ENCODE measurements at regions not wholly inside any gene's neighbourhood (a gene's known extent, or its start where the extent isn't known, plus 50 kb on each side); places are given as distances from the start of the nearest gene placed in this dataset.
"Not testable (repeated sequence)": the region's sequence is repeated elsewhere in the genome, so short reads cannot be mapped to it uniquely, and the experiment has no call there.

DNA sequence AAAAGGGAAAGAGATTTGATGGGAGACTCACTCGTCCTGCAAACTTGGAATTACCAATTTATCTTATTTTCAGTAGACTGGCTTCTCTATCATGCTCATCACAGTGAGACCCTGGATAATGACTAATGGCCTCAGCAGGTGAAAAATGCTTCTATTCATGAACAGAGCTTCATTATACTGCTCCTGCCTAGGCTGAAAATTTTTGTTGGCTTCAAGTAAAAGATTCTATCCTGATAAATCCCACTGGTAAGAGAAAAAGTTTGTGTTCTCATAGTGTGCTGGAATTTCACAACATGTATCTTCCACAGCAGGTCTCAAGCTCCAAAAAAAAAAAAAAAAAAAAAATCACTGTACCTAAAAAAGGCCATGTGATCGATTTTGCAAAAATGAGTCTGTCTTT is 329.3 kb upstream of the FZD8 start:
- ATAC-seq (ENCODE audit: low read depth), result no peak
- no peaks in the 10 kb centered on the region for H3K36me3 Mint-ChIP-seq (ENCODE audit: low read depth)
- peaks cover 9% of the 10 kb centered on the region for H3K9me3 Mint-ChIP-seq
- H3K27ac Mint-ChIP-seq, result no peak overlapping the region
- CTCF ChIA-PET, result interaction anchor here (0.7 kb wide), 1 partner anchor 28 kb away, joined by 5 read pairs; no protein-coding TSS in a partner anchor
- POLR2A ChIA-PET, result no interaction called here
- DNase-seq, result no peak
- H3K4me1 Mint-ChIP-seq, result no peaks in the 10 kb centered on the region
- intact Hi-C loops (cut with micrococcal nuclease), result no loop called here
- H3K27me3 Mint-ChIP-seq, result no peaks in the 10 kb centered on the region
- H3K4me3 Mint-ChIP-seq, result no peak overlapping the region
- TF ChIP-seq CTCF (IDR thresholded peaks at IDR 0.05), result no peak

GRCh38 chr10:35963685-35964084 is 321.6 kb upstream of the FZD8 start:
- H3K36me3 Mint-ChIP-seq (ENCODE audit: low read depth), result no peaks in the 10 kb centered on the region
- ChIA-PET POLR2A (no interaction called here), CTCF (no interaction called here)
- H3K27ac Mint-ChIP-seq, result no peak overlapping the region
- no peak for ATAC-seq (ENCODE audit: low read depth)
- intact Hi-C loops (cut with micrococcal nuclease), result no loop called here
- H3K4me1 Mint-ChIP-seq, result no peaks in the 10 kb centered on the region
- no peak for DNase-seq
- TF ChIP-seq CTCF (IDR thresholded peaks at IDR 0.05), result no peak
- H3K4me3 Mint-ChIP-seq, result no peak overlapping the region
- peaks cover 2% of the 10 kb centered on the region for H3K27me3 Mint-ChIP-seq
- peaks cover 12% of the 10 kb centered on the region for H3K9me3 Mint-ChIP-seq

DNA sequence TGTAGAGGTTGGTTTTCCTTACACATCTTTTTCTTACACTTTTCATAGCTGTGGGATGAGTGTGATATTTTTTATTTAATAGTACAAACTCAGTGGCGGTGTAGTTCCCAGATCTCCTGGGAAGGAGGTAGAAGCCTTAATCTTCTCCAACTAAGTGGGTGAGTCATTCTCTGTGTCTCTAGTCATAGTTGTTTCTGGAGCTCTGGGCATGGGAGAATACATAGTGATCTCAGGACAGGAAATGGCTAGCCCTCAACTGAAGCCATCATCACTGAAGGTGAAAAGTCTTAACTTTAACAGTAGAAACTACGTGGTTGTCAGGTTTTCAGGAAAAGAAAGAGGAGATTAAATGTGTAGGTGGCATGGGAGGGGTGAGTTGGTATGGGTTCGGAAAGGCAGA is 319.4 kb upstream of the FZD8 start:
- ChIA-PET POLR2A (no interaction called here), CTCF (no interaction called here)
- peaks cover 2% of the 10 kb centered on the region for H3K27me3 Mint-ChIP-seq
- peaks cover 8% of the 10 kb centered on the region for H3K9me3 Mint-ChIP-seq
- H3K4me3 Mint-ChIP-seq, result no peak overlapping the region
- intact Hi-C loops (cut with micrococcal nuclease), result no loop called here
- no peaks in the 10 kb centered on the region for H3K36me3 Mint-ChIP-seq (ENCODE audit: low read depth)
- DNase-seq, result no peak
- TF ChIP-seq CTCF (IDR thresholded peaks at IDR 0.05), result no peak
- no peak overlapping the region for H3K27ac Mint-ChIP-seq
- no peaks in the 10 kb centered on the region for H3K4me1 Mint-ChIP-seq
- no peak for ATAC-seq (ENCODE audit: low read depth)

GRCh38 chr10:35959252-35959651 is 317.2 kb upstream of the FZD8 start:
- CTCF ChIA-PET, result no interaction called here
- Mint-ChIP-seq H3K27ac (no peak overlapping the region), H3K4me3 (no peak overlapping the region), H3K27me3 (peaks cover 2% of the 10 kb centered on the region), H3K9me3 (peaks cover 3% of the 10 kb centered on the region), H3K36me3 (ENCODE audit: low read depth) (no peaks in the 10 kb centered on the region), H3K4me1 (no peaks in the 10 kb centered on the region)
- ATAC-seq (ENCODE audit: low read depth) (no peak), DNase-seq (no peak)
- POLR2A ChIA-PET, result no interaction called here
- TF ChIP-seq CTCF (IDR thresholded peaks at IDR 0.05), result no peak
- intact Hi-C loops (cut with micrococcal nuclease), result no loop called here

DNA sequence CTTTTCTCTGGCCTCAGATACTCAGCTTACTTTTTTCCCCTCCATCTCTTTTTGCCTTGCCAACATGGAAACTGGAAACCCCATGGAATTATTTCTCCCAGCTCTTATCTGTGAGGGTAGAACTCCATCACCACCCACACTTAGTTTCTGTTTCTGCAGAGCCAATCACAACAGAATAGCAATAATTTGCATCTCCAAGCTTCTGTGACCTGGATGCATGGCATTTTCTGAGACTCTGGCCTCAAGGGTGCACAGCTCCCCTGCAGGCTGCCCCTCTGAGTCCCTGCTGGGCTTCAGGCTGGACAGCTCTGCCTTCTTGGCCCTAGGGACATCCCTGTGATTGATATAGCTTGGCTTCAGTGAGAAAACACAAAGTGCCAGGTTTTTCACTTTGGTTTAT is 316.5 kb upstream of the FZD8 start:
- DNase-seq; POLR2A ChIA-PET; H3K27me3 Mint-ChIP-seq; H3K4me3 Mint-ChIP-seq; H3K27ac Mint-ChIP-seq; H3K36me3 Mint-ChIP-seq (ENCODE audit: low read depth); intact Hi-C loops (cut with micrococcal nuclease); H3K4me1 Mint-ChIP-seq; ATAC-seq (ENCODE audit: low read depth); CTCF ChIA-PET; H3K9me3 Mint-ChIP-seq: not testable (repeated sequence)

DNA sequence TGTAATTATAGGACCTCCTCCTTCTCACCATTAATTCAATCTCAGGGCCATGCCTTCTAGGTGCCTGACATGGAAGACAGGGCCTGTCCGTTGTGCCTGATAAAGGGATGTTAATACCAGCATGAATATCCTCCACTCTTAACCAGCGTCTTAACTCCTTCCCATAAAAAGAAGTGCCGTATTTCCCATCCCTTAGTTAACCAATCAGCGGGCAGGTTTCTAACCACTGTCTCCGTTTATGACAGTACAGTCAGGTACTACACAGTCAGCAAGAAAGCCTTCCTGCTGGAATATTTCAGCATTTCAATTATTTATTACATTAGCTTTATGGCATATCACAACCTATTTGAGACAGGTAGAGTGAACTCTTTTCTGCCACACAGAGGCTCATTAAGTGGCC is 308.6 kb upstream of the FZD8 start:
- no peak for TF ChIP-seq CTCF (IDR thresholded peaks at IDR 0.05)
- Mint-ChIP-seq H3K27ac (no peak overlapping the region), H3K36me3 (ENCODE audit: low read depth) (no peaks in the 10 kb centered on the region), H3K4me3 (no peak overlapping the region), H3K9me3 (peaks cover 2% of the 10 kb centered on the region), H3K4me1 (no peaks in the 10 kb centered on the region), H3K27me3 (no peaks in the 10 kb centered on the region)
- intact Hi-C loops (cut with micrococcal nuclease), result no loop called here
- DNase-seq, result no peak
- CTCF ChIA-PET, result no interaction called here
- POLR2A ChIA-PET, result no interaction called here
- no peak for ATAC-seq (ENCODE audit: low read depth)
